ENCODE measurements at regions not wholly inside any gene's neighbourhood (a gene's known extent, or its start where the extent isn't known, plus 50 kb on each side); places are given as distances from the start of the nearest gene placed in this dataset.

DNA sequence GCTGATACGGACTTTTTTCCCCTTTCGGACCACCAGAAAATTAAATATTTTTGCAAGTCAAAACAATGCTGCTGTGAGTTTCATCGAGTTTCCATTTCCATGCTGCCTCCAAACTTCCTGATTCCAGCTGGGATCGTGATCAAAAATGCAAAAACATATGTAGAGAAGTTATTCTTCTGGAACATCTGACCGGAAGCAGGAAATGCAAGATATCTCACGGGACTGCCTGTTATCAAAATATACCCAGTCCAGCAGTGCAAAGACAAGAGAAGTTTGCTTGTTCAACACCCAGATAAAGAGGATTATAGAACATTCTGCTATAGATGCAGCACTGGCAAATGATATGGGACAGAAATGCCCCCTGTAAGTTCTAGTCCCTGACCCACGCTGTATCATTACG is 726.7 kb upstream of the NR2F2 start:
- intact Hi-C loops (cut with DNase I), result no loop called here
- no peaks in the 10 kb centered on the region for H3K9me3 ChIP-seq
- TF ChIP-seq, protein P1, sequence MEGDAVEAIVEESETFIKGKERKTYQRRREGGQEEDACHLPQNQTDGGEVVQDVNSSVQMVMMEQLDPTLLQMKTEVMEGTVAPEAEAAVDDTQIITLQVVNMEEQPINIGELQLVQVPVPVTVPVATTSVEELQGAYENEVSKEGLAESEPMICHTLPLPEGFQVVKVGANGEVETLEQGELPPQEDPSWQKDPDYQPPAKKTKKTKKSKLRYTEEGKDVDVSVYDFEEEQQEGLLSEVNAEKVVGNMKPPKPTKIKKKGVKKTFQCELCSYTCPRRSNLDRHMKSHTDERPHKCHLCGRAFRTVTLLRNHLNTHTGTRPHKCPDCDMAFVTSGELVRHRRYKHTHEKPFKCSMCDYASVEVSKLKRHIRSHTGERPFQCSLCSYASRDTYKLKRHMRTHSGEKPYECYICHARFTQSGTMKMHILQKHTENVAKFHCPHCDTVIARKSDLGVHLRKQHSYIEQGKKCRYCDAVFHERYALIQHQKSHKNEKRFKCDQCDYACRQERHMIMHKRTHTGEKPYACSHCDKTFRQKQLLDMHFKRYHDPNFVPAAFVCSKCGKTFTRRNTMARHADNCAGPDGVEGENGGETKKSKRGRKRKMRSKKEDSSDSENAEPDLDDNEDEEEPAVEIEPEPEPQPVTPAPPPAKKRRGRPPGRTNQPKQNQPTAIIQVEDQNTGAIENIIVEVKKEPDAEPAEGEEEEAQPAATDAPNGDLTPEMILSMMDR (IDR thresholded peaks at IDR 0.05), result no peak
- TF ChIP-seq POLR2AphosphoS5 (IDR thresholded peaks at IDR 0.05) (no peak), EP300 (IDR thresholded peaks at IDR 0.05) (no peak), POLR2A (IDR thresholded peaks at IDR 0.05) (no peak)
- H3K27me3 ChIP-seq, result no peaks in the 10 kb centered on the region
- no peaks in the 10 kb centered on the region for H3K36me3 ChIP-seq
- DNase-seq, result no peak
- 68 to 72% methylated on average over 8 of the region's 8 CpGs for WGBS, 2 donors
- peak overlapping the region in 1 of 4 donors; percentile 10 for H3K27ac ChIP-seq
- H3K4me3 ChIP-seq, result no peak overlapping the region
- H3K4me1 ChIP-seq, result peaks cover 0 to 13% (median 3%) of the 10 kb centered on the region in 4 donors

DNA sequence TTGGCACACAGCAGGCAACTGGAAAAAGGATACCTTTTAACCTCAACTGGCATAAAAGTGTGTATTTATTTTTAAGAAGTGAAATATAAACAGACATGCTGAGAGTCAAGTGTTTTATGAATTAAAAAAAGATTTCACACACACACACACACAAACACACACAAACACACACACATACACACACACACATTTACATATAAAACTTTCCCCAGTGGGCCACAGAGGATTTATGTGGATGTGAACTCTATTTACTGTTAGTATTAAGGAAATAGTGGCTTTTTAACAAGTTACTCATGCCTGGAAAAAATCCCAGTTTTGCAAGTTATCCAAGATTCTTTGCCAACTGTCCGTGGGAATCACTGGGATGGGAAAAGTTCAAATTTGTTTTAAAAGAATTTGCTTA is 725.9 kb upstream of the NR2F2 start:
- no peak overlapping the region for H3K4me3 ChIP-seq
- H3K36me3 ChIP-seq, result no peaks in the 10 kb centered on the region
- H3K27ac ChIP-seq, result no peak overlapping the region
- H3K4me1 ChIP-seq, result peaks cover 0 to 13% (median 3%) of the 10 kb centered on the region in 4 donors
- 47 to 60% methylated on average over 1 of the region's 1 CpG for WGBS, 2 donors
- H3K9me3 ChIP-seq, result no peaks in the 10 kb centered on the region
- H3K27me3 ChIP-seq, result no peaks in the 10 kb centered on the region
- TF ChIP-seq POLR2A (IDR thresholded peaks at IDR 0.05), result no peak
- TF ChIP-seq, protein P1 (IDR thresholded peaks at IDR 0.05), result no peak
- no peak for TF ChIP-seq EP300 (IDR thresholded peaks at IDR 0.05)
- TF ChIP-seq POLR2AphosphoS5 (IDR thresholded peaks at IDR 0.05), result peak in 1 of 4 donors; percentile 19
- intact Hi-C loops (cut with DNase I), result no loop called here
- no peak for DNase-seq

DNA sequence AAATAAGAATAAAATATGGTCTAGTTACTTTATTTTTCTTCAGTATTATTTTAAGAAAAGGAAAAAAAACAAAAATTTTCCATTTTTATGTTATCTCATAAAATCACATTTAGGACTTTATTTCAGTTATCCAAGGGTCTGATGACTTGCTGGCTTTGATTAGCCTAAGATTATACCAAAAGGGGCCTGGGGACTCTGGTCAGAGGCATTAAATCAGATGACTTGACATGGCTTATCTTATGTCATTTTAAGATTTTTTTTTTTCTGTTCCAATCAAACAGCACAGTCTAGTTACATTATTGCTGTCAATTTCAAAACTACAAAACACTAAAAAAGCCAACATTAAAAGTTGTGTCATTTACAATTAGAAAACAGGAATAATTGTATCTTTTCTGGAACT is 725.4 kb upstream of the NR2F2 start:
- Histone ChIP-seq H3K27ac (peak overlapping the region in 1 of 4 donors; percentile 13), H3K4me3 (no peak overlapping the region), H3K36me3 (no peaks in the 10 kb centered on the region), H3K9me3 (no peaks in the 10 kb centered on the region), H3K27me3 (no peaks in the 10 kb centered on the region), H3K4me1 (peaks cover 0 to 13% (median 3%) of the 10 kb centered on the region in 4 donors)
- DNase-seq, result no peak
- no peak for TF ChIP-seq POLR2A (IDR thresholded peaks at IDR 0.05)
- TF ChIP-seq EP300 (IDR thresholded peaks at IDR 0.05), result no peak
- no peak for TF ChIP-seq POLR2AphosphoS5 (IDR thresholded peaks at IDR 0.05)
- TF ChIP-seq, protein P1 (IDR thresholded peaks at IDR 0.05), result no peak
- intact Hi-C loops (cut with DNase I), result no loop called here

DNA sequence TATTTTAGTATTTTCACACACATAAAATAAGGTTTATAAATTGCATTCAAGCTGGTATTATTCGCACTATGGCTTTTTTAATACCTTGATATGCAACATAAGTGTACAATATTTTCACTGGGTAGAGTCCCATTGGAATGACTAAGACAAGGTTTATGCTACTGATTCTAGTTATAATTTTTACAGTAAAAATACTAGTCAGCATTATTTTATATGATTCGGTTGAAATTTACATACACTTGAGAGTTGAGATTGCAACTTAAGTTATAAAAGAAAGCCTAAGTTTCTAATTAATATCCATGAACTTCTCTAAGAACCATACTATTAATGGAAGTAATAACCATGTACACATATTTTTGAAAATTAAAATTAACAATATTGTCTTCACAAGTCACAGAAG is 723.9 kb upstream of the NR2F2 start:
- intact Hi-C loops (cut with DNase I), result no loop called here
- no peaks in the 10 kb centered on the region for H3K27me3 ChIP-seq
- H3K27ac ChIP-seq, result no peak overlapping the region
- H3K4me1 ChIP-seq, result peaks cover 0 to 13% (median 3%) of the 10 kb centered on the region in 4 donors
- 91 to 94% methylated on average over 2 of the region's 2 CpGs for WGBS, 2 donors
- H3K4me3 ChIP-seq, result no peak overlapping the region
- no peaks in the 10 kb centered on the region for H3K36me3 ChIP-seq
- DNase-seq, result no peak
- TF ChIP-seq EP300 (IDR thresholded peaks at IDR 0.05) (no peak), POLR2A (IDR thresholded peaks at IDR 0.05) (no peak), POLR2AphosphoS5 (IDR thresholded peaks at IDR 0.05) (no peak)
- TF ChIP-seq, protein P1 (IDR thresholded peaks at IDR 0.05), result no peak
- no peaks in the 10 kb centered on the region for H3K9me3 ChIP-seq

DNA sequence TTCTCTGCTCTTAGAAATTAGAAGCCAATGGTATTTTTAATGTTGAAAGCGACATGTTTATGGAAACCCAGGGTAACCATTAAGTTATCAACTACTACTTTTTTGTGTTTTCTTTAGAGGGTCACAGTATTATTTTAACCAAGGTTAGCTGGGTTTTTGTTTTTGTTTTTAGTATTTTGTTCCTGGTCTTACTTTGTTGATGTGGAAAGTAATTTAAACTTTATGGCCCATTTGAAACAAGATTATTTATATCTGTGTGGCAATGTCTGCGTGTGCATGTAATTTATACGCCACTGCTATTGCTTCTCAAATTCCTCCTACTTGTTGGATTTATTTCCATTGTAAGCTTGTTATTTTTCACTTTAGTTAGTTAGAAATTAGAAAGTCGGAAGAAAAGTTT is 722.1 kb upstream of the NR2F2 start:
- H3K9me3 ChIP-seq, result no peaks in the 10 kb centered on the region
- intact Hi-C loops (cut with DNase I), result no loop called here
- no peak overlapping the region for H3K4me3 ChIP-seq
- H3K4me1 ChIP-seq, result peaks cover 0 to 13% (median 3%) of the 10 kb centered on the region in 4 donors
- no peaks in the 10 kb centered on the region for H3K36me3 ChIP-seq
- no peak for TF ChIP-seq EP300 (IDR thresholded peaks at IDR 0.05)
- no peak for TF ChIP-seq POLR2A (IDR thresholded peaks at IDR 0.05)
- TF ChIP-seq, protein P1 (IDR thresholded peaks at IDR 0.05), result no peak
- TF ChIP-seq POLR2AphosphoS5 (IDR thresholded peaks at IDR 0.05), result no peak
- no peaks in the 10 kb centered on the region for H3K27me3 ChIP-seq
- DNase-seq, result no peak
- 74 to 85% methylated on average over 4 of the region's 4 CpGs for WGBS, 2 donors
- no peak overlapping the region for H3K27ac ChIP-seq
